Activated CD4-positive, alpha-beta T cell treated with anti-CD3 and anti-CD28 coated beads, Interleukin-10, Interleukin-2, amounts not matched to agents 100 ng/mL and 50 ng/mL, durations not matched to agents 16 hours and 8 hours (primary cell): ENCODE measurements at regions not wholly inside any gene's neighbourhood (a gene's known extent, or its start where the extent isn't known, plus 50 kb on each side); places are given as distances from the start of the nearest gene placed in this dataset.
"Not testable (repeated sequence)": the region's sequence is repeated elsewhere in the genome, so short reads cannot be mapped to it uniquely, and the experiment has no call there.

Experiments
- DNase-seq: peaks from one replicate; pipeline ENCODE4 v3.0.0-alpha.2; 2020

DNA sequence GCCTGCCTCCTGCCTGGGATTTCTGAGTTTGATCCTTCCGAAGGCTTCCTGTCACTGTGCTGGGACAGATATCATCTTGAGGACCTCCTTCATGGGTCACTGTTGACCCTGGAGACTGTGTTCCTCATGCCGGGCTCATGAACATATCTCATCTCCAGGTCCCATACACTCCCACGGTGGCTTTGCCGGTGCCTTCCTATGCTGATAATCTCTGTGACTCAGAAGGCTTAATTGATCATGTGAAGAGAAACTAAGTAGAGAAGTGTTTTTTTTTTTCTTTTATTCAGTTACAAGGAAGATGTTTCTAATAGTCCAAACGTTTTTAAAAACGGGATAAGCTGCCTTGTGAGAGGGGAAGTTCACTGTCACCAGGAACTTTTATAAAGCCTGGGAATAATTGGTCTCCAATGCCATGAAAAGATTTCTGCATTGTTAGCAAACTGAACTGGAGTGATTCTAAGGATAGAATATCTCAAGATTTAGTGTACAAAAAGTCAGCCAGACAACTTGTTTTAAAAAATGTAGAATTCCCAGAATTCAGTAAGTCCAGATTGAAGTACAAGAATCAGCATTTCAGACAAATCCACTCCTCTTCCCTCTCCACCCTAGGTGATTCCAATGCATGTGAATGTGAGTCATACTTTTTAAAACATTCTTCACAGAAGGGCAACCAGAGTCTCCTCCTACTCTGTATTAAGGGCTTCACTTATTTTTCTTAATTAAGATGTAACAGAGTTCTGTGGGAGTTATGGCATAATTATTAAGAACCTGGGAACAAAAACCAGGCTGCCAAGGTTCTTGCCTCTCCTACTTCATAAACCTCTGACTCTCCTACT lies 139.8 kb upstream of the LGR5 start:
- no peak for DNase-seq

DNA sequence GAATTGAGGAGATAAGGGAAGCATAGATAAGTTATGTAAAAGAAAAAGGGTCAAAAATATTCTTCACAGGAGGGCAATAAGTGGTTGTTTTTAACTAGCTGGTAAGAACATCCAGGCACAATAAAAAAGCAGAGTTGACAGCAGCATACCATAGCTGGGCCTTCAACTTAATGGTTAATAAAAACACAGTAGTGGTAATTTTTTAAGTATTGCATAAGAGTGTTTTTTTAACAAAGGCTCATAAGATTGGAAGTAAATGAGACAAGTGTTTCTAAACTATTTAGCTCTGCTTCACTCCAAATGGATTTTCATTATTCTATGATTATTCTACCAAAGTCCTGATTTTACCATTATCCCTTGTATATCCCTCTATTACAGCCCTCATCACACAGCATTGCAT lies 140.1 kb upstream of the TSPAN8 start:
- no peak for DNase-seq

DNA sequence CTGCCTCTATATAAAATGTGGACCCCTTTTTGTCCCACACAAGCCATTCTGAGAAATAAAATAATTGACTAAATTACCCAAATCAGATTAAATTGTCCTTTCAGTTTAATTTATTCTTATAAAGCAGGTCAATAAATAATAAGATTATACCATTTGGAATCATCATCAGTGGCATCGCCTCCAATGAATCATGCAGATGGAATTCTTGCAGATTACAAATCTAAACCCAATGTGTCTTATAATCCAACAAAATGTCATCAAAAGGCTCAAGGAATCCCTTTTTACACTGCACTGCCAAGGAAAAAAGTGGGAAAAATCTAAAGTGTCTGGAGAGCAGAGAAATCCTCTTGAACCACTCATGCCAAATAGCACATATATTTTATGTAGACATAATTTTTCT lies 138.2 kb upstream of the TSPAN8 start:
- no peak for DNase-seq

DNA sequence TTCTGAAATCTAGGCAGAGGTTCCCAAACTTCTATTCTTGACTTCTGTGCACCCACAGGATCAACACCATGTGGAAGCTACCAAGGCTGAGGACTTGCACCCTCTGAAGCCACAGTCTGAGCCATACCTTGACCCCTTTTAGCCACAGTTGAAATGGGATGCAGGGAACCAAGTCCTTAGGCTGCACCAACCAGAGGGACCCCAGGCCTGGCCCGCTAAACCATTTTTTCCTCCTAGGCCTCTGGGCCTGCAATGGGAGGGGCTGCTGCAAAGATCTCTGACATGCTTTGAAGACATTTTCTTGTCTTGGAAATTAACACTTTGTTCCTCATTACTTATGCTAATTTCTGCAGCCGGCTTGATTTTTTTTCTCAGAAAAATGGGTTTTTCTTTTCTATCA lies 133.9 kb upstream of the TSPAN8 start:
- no peak for DNase-seq

DNA sequence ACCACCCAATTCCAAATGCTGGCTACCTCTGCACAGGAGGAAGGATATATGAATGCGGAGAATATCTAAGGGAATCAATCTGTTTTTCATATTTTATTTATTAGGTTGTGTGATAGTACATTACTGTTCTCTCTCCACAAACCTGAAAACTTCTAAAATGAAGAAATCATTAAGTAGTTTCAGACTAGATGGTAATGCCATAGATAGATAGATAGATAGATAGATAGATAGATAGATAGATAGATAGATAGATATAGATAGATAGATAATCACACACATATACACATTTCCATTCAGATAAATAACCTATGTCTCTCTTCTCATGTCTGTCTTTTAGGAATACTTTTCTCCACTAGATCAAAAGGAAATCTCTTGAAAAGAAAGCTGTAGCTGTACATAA lies 126.1 kb upstream of the TSPAN8 start:
- DNase-seq: no peak

DNA sequence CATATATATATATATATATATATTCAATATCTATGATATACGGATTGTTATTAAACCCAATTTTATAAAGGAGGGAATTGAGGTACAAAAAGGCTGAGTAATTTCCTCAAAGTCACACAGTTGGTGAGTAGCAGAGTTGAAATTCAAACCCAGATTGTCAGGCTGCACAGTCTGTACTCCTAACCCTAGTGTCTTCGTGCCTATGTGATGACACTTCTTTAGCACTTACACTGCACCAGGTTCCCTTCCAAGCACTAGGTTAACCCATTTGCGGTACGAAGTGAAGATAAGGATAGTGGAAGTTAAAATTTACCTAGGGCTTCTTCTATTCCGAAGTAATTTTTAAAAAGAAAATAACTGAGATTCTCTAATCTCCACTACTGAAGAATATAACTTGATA lies 125.1 kb upstream of the TSPAN8 start:
- DNase-seq: no peak

DNA sequence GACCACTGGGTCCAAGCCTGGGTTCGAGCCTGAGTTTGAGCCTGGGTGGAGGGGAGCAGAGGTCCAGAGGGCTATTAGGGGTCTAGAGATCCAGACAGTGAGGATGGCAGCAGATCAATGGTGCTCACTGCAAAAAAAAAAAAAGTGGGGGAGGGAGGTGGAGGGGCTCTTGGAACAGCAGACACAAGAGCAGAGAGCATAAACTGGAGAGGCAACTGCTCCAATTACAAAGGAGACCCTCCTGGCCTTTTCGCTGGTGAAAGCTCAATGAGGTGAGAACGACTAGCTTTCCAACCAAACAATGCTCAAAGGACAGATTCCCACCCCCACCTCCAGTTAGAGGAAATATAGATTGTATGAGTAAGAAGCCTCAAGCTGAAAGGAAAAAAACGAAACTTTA lies 124.2 kb upstream of the TSPAN8 start:
- DNase-seq: no peak

DNA sequence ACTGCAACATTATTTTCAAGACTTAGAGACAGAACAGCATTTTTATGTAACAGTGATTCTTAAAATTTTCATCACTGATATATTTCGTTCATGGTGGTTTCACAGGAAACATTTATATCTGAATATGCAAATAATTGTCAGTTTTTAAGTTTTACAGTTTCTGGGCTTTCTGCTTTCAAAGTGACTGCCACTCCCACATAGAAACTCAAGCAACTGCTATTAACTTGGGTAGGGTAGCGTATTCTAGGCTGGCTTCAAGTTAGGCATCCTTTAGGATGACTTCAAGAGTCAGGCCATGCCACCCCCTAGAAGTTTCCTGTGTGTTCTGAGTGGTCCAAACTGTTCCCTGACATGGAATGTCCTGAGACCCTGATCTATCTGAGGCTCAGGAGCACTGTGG lies 123.6 kb upstream of the TSPAN8 start:
- no peak for DNase-seq

DNA sequence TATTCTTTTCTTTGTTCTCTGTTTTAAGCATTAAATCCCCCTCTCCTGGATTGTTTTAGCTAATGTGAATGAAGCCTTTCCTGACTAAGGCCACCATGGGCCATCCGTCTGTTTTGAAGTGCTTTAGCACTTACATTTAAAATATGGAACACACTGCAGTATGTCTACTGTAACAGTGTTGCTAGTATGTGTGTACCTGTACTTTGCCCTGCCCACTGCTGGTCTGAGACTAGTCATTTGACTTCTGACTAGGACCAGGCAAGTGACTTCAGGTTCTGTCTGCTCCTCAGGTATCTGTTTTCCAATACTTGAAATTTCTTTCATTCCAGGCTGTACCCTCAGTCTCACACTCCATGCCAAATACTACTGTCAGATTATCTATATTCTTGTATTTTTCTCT lies 120.1 kb upstream of the TSPAN8 start:
- DNase-seq: no peak

DNA sequence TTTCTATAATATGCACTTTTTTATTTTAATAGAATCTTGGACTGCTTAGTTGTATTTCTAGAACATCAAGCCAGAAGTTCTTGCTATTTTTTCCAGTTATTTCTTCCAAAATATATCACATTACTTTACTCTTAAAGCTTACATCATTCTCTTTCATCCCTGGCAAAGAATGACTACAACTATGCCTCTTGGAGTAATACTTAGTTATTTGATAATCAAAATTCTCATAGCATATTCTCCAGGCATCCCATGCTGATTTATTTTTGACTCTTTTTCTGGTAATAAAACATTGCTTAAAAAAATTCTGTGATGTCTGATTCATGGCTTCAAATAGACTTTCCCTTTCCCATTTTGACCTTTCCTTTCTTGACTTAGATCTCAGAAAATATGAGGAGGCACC lies 118.7 kb upstream of the TSPAN8 start:
- no peak for DNase-seq

DNA sequence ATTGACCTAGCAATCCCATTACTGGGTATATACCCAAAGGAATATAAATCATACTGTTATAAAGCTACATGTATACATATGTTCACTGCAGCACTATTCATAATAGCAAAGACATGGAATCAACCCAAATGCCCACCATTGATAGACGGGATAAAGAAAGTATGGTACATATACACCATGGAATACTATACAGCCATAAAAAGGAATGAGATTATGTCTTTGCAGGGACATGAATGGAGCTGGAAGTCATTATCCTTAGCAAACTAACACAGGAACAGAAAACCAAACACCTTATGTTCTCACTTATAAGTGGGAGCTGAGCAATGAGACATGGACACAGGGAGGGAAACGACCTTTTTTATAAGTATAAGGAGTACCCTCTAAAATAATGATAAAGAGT lies 113.0 kb upstream of the TSPAN8 start:
- not testable (repeated sequence) for DNase-seq

DNA sequence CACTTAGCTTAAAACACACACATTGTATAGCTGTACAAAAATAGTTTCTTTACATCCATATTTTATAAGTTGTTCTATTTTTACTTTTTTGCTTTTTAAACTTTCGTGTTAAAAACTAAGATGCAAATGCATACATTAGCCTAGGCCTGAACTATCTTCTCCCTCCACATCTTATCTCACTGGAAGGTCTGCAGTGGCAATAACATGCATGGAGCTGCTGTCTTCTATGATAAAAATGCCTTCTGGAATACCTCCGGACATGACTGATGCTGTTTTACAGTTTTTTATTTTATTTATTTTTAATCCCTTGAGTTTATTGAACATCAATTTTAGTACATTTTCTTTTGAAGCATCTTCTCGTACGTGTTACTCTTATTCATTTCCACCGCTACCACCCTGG lies 112.3 kb upstream of the TSPAN8 start:
- no peak for DNase-seq

DNA sequence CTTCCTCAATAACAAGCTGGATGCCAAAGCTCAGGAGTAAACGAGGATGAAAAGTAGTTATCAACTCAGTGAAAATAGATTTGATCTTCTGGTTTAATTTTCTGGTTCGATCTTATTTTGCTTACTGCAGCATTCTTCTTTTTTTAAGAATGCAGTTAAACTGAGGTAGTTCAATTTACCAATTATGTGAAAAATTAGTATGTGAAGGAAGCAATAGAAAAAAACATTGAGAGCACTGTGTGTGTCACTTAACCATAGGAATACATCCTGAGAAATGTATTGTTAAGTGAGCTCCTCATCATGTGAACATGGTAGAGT lies 111.4 kb upstream of the TSPAN8 start:
- DNase-seq: no peak

DNA sequence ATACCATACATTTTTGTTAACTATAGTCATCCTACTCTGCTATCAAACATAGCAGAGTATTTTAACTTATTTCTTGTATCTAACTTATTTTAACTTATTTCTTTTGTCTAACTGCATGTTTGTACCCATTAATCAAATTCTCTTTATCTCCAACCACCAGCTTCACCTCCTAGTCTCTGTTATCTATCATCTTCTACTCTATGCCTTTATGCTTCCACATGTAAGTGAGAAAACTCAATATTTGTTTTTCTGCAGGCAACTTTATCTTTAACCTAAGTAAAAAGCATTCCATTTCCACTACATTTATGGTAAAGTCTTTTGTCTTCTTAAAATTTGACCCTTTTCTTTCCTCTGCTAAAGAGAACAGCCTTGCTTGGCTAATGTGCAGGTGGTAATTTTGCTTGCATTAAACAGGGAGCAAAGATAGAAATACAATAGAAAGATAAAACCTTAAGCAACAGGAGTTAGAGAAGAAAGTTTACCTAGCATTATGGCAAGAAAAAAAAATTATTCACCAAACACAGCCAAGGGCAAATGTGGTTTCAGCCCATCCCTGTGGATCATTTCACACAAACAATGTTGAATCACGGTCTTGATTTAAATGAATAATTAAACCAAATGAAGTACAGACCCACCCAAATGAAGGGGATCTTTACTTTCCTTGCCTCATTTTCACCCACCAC lies 110.9 kb upstream of the TSPAN8 start:
- no peak for DNase-seq

DNA sequence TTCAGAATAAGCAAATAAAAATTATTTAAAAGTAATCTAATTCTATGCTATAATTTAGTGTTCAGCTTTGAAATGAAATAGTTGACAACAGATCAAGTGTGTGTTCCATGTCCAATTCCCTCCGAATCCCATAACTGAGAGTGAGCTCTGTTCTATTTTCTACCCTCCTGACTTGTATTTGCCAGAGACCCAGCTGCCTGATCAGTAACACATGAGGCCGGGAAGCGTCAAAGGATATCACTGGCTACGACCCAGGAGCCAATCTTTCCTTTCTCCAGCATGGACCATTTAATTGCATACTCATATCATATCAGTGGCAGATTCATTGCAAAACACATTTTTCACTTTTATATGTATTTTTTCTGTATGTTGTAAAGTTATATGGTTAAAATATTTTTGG lies 108.8 kb upstream of the TSPAN8 start:
- no peak for DNase-seq

DNA sequence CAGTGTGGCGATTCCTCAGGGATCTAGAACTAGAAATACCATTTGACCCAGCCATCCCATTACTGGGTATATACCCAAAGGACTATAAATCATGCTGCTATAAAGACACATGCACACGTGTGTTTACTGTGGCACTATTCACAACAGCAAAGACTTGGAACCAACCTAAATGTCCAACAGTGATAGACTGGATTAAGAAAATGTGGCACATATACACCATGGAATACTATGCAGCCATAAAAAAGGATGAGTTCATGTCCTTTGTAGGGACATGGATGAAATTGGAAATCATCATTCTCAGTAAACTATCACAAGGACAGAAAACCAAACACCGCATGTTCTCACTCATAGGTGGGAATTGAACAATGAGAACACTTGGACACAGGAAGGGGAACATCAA lies 107.9 kb upstream of the TSPAN8 start:
- not testable (repeated sequence) for DNase-seq

DNA sequence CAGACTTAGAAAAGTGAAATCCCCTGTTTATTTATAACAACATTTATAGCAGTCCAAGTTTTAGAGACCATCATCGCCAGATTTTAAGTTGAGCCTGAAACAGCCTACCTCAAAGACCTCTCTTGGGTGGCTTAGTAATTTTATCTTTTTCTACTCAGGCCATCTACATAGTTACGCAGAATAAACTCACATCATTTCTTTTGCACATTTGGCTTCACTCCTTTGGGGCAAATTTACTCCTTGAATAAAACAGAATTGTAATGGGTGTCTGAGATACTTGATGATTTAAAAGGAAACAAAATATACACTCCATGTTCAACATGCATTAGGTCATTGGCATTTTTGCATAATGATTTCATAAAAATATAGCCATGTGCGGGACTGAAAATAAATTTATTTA lies 104.7 kb upstream of the TSPAN8 start:
- no peak for DNase-seq

DNA sequence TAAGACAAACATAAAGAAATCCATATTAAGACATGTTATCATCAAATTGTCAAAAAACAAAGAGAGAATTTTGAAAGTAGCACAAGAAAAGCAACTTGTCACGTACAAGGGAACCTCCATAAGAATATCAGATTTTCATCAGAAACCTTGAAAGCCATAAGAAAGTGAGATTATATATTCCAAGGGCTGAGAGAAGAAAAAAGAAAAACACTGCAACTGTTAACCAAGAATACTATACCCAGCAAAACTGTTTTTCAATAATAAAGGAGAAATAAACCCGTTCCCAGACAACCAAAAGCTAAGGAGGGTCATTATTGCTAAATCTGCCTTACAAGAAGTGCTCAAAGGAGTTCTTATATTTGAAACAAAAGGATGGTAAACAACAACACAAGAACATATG lies 94.7 kb upstream of the TSPAN8 start:
- no peak for DNase-seq

DNA sequence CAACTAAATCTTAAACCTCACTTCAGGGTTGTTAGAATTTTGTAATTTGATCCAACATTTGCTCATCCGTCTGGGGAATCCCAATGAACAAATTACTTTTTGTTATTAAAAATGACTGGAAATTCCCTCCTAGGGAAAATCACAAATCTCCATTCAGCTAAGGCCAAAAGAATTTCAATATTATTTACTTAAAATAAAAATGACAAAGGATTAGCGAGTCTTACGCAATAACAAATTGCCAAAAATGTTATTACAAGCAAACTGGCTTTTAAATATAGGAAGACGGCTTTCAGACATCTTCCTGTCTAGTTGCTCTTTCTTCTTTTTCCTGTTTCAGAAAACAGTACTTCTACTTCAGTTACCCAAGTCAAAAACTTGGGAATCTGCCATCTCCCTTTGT lies 92.4 kb upstream of the TSPAN8 start:
- DNase-seq: no peak

DNA sequence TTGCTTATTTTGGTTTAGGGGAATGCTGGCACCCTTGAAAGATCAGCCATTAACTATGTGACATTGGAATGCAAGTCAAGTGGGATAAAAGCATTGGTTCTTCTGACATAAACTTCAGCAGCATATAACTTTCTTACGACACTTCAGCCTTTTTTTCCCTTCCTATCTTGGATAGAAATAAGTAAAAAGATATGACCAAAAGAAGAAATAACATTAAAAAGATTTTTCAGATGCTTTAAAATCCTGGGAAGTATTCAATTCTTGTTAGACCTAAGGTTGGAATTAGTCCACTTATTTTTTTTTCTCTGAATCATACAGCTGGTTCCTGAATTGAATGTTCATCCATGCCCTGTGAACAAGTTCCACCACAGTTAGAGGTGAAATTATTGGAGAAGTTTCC lies 85.6 kb upstream of the TSPAN8 start:
- DNase-seq: no peak

DNA sequence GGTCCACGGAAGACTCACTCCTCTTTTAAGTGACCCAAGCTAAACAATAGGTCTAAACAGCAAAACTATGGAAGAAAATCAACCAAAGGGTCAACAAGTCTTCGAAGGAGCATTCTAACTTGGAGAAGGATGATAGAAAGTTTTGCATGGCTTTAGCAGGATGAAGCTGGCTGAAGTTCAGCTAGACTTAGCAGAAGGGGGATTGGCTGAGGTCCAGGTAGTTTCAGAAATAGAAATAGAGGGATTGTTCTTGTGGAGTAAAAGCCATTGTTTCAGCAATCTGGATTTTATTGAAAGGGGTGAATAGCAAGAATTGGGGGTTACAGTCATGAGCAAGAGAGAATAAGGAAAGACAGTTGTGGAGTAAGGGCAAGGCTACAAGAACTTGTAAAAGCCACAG lies 84.7 kb upstream of the TSPAN8 start:
- DNase-seq: no peak

DNA sequence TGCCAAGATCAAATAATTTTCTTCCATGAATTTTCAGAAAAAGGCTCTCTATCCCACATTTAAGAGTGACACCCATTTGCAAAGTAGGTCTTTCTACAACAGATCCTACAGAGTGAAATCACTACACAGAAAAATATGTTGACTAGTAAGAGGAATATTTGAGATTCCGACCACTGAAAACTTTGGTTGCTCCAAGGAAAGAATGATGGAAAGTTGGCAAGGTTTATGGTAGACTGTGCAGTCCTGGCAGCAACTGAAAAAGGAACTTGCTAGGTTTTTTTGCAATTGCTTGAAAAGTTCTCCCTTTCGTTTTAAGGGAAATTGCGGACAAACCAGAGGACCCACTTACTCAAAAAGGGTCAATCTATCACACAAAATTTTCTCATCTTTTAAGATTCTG lies 83.1 kb upstream of the TSPAN8 start:
- no peak for DNase-seq

DNA sequence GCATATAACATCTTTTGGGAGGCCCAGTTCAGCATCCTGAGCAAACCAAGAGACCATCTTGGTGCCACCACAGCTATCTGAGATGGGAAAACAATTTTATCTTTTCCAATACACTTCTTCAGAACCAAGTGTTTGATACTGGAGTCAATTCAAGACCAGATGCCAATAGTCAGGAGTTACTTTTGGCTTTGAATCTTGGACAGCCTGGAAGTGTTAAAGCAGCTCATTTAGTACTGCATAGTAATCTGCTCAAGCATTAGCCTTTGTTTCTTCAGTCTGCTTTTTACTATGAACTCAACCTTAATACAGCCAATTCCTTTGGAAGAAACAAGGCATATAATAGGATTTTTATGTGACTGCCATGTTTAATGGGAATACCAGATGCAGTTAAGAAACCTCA lies 81.9 kb upstream of the TSPAN8 start:
- DNase-seq: no peak

DNA sequence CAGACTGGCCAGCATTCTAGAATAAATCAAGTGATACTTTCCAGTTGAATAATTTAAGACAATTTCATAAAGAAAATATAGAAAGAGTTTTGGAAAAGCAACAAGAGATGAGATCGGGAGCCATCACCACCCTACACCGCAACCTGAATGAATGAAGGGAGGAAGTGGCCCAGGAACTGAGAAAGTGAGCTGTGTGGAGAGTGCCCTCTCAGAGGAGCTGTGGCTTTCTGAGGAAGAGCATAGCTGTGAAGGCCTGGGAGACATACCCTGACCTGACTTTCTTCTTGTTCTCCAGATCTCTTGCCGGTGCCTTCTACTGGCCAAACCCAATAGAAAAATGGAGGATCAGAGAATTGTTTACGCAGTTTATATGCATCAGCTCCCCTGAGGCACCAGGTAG lies 79.3 kb upstream of the TSPAN8 start:
- no peak for DNase-seq

DNA sequence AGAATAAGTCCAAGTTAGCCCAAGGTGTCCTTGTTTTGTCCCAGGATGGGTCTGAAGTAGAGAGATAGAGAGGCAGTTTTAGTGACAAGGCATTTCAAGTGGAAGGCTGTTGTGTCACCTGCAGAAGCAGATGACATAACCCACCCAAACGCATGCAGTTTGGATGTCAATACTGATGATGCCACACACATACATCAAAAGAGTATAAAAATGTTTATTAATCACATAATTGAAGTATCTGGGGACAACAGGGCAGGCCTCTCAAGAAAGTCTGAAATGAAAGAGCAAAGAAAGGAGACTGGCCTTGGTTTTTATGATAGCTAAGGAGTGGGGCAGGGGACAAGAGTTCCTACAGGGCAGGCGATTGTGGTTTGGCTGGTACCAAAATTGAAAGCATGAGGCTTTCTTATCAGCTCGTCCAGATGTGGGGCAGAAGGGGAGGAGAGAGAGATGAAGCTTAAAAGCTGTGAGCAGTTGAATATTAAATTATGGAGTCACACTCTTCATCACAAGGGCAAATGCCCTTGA lies 78.4 kb upstream of the TSPAN8 start:
- DNase-seq: no peak
